ENCODE measurements at regions not wholly inside any gene's neighbourhood (a gene's known extent, or its start where the extent isn't known, plus 50 kb on each side); places are given as distances from the start of the nearest gene placed in this dataset.

DNA sequence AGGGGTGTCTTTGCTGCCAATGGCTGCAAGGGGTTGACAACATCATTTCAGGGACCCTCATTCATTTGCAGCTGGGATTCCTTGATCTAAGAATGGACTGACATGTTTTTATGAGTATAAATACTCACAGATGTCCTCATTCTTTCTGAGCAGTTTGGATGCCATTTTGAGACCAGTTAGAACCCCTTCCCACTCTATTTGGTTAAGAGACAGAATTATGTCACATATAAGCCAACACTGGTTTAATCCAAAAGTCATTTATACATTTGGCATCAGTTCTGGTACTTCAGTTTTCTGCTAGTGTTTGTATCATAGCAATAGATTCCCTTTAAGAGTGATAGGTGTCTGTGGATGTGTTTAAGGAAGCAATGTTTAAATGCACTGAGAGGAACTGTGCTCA, 248.8 kb downstream of the SAMD5 start:
- ATAC-seq: no peak
- intact Hi-C loops (cut with DNase I): no loop called here

DNA sequence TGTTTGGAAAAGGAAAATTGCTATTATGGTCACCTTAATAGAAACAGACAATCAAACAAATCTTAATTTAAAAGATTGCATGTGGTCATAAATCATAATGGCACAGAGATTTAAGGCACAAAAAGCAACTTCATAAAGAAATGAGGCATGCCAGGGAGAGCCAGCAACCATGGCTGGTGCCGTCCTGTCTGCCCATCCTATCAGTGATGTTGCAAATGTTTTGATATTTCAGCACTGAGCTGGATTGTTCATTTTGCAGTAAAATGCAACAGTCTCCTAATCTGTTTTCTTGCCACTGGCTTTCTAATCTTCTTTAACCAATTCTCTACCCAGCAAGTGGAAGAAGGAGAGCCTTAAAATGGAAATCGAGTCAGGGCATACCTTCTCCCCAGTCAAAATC, 249.8 kb downstream of the SAMD5 start:
- Histone ChIP-seq H3K4me3 (no peak overlapping the region), H3K27ac (no peak overlapping the region), H3K4me1 (no peaks in the 10 kb centered on the region), H3K36me3 (ENCODE audit: insufficient read depth in 1 of 2, low read depth in 1 of 2) (no peaks in the 10 kb centered on the region), H3K27me3 (ENCODE audit: insufficient read depth in 3 of 3, low read length in 2 of 3) (no peaks in the 10 kb centered on the region), H3K9me3 (peaks cover 6% of the 10 kb centered on the region)
- DNase-seq (no peak), ATAC-seq (no peak)
- intact Hi-C loops (cut with DNase I): no loop called here
- 71 to 80% (median 79%) methylated on average over 2 of the region's 2 CpGs for WGBS, 3 donors
- TF ChIP-seq, protein P1, sequence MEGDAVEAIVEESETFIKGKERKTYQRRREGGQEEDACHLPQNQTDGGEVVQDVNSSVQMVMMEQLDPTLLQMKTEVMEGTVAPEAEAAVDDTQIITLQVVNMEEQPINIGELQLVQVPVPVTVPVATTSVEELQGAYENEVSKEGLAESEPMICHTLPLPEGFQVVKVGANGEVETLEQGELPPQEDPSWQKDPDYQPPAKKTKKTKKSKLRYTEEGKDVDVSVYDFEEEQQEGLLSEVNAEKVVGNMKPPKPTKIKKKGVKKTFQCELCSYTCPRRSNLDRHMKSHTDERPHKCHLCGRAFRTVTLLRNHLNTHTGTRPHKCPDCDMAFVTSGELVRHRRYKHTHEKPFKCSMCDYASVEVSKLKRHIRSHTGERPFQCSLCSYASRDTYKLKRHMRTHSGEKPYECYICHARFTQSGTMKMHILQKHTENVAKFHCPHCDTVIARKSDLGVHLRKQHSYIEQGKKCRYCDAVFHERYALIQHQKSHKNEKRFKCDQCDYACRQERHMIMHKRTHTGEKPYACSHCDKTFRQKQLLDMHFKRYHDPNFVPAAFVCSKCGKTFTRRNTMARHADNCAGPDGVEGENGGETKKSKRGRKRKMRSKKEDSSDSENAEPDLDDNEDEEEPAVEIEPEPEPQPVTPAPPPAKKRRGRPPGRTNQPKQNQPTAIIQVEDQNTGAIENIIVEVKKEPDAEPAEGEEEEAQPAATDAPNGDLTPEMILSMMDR (IDR thresholded peaks at IDR 0.05): no peak

More for the DNA sequence above, 248.8 kb downstream of the SAMD5 start:
- TF ChIP-seq, protein P1 (IDR thresholded peaks at IDR 0.05): no peak
- no peaks in the 10 kb centered on the region for H3K27me3 ChIP-seq (ENCODE audit: insufficient read depth in 3 of 3, low read length in 2 of 3)
- no peaks in the 10 kb centered on the region for H3K36me3 ChIP-seq (ENCODE audit: insufficient read depth in 1 of 2, low read depth in 1 of 2)
- no peak for DNase-seq
- no peaks in the 10 kb centered on the region for H3K4me1 ChIP-seq
- H3K4me3 ChIP-seq: no peak overlapping the region
- H3K9me3 ChIP-seq: peaks cover 6% of the 10 kb centered on the region
- no peak overlapping the region for H3K27ac ChIP-seq

DNA sequence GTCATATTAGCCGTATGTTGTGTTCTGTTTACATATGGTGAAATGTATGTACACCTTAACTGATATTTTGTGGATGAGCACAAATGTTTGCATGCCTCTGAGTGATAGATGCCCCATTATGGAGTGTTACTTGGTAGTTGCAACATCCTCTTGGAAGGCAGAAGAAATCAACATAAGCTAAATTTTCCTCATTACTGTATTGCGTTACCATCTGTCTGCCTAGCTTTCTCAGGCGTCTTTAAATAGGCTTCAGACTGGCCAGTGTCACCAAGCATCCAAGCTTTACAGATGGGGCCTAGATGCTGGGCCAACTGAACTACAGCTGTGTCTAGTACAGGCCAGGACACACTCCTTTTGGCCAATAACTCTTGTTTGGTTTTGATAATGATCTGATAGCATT, 250.6 kb downstream of the SAMD5 start:
- no peaks in the 10 kb centered on the region for H3K4me1 ChIP-seq
- no peaks in the 10 kb centered on the region for H3K27me3 ChIP-seq (ENCODE audit: insufficient read depth in 3 of 3, low read length in 2 of 3)
- ATAC-seq (no peak), DNase-seq (no peak)
- TF ChIP-seq, protein P1 (IDR thresholded peaks at IDR 0.05): no peak
- H3K36me3 ChIP-seq (ENCODE audit: insufficient read depth in 1 of 2, low read depth in 1 of 2): no peaks in the 10 kb centered on the region
- 50 to 57% (median 56%) methylated on average over 3 of the region's 3 CpGs for WGBS, 3 donors
- H3K27ac ChIP-seq: no peak overlapping the region
- H3K4me3 ChIP-seq: no peak overlapping the region
- peaks cover 6% of the 10 kb centered on the region for H3K9me3 ChIP-seq
- intact Hi-C loops (cut with DNase I): no loop called here

DNA sequence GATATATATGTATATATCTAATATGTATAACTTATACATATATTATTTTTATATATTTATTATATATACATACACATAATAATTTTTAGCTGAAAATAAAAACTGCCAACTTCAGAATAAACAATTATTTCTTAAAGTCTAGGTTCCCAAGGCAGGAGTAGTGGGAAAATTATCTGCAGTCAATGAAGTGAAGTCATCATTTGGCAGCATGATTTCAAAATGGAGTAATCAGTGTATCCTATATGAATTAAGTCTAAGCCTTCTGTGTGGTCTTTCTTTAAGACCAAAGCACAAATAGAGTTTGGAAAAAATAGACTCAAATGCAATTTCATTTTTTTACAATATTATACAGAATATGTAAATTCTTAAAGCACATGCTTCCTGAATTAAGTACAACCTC, 251.0 kb downstream of the SAMD5 start:
- Histone ChIP-seq H3K27me3 (ENCODE audit: insufficient read depth in 3 of 3, low read length in 2 of 3) (no peaks in the 10 kb centered on the region), H3K9me3 (peaks cover 5% of the 10 kb centered on the region), H3K36me3 (ENCODE audit: insufficient read depth in 1 of 2, low read depth in 1 of 2) (no peaks in the 10 kb centered on the region), H3K4me1 (no peaks in the 10 kb centered on the region), H3K4me3 (no peak overlapping the region), H3K27ac (no peak overlapping the region)
- intact Hi-C loops (cut with DNase I): no loop called here
- TF ChIP-seq, protein P1 (IDR thresholded peaks at IDR 0.05): no peak
- DNase-seq (no peak), ATAC-seq (no peak)

DNA sequence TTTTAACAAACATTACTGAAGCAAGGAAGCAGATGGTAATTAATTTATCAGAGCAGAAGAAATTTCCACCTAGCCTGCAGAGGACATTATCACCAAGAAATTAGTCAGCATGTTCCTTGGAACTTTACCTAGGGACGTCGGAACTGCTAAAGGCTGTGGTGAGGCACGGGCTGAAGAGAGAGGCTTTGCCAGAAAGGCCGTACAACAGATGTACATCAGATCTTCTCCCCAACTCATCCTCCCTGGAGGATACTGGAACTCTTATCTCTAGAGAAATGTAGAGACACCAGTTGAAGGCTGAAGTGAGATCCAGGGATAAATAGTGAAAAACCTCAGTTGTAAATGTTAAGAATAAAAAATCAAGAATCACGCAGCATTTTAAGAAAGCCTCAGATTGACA, 257.1 kb downstream of the SAMD5 start:
- WGBS, 3 donors: 37 to 42% (median 39%) methylated on average over 5 of the region's 5 CpGs
- DNase-seq (no peak), ATAC-seq (no peak)
- Histone ChIP-seq H3K36me3 (ENCODE audit: insufficient read depth in 1 of 2, low read depth in 1 of 2) (no peaks in the 10 kb centered on the region), H3K4me1 (no peaks in the 10 kb centered on the region), H3K27ac (no peak overlapping the region), H3K27me3 (ENCODE audit: insufficient read depth in 3 of 3, low read length in 2 of 3) (no peaks in the 10 kb centered on the region), H3K9me3 (no peaks in the 10 kb centered on the region), H3K4me3 (no peak overlapping the region)
- TF ChIP-seq, protein P1 (IDR thresholded peaks at IDR 0.05): no peak
- intact Hi-C loops (cut with DNase I): no loop called here
